Heart right ventricle (tissue), 16 donors: ENCODE measurements at regions not wholly inside any gene's neighbourhood (a gene's known extent, or its start where the extent isn't known, plus 50 kb on each side); places are given as distances from the start of the nearest gene placed in this dataset.

ENCODE experiments used
- ATAC-seq, 8 donors: fragments of 200-7000 bp; cut with Tn5 transposase; one replicate each; pipeline ENCODE4 v1.9.1; 2020; ENCODE audit warnings: mild to moderate bottlenecking in 8 of 8, moderate library complexity in 8 of 8, moderate number of reproducible peaks in 1 of 8
- DNase-seq, 2 donors: peaks; one replicate each; pipeline ENCODE4 v3.0.0-alpha.2; 2020
- H3K27ac ChIP-seq, 10 donors: fragments of 200-600 bp; sonication (generic) in 2 of 10; one replicate each; pipeline versions ENCODE4 v1.5.0 to v1.8.0; 2020 to 2022; ENCODE audit warnings: mild to moderate bottlenecking in 3 of 10
- H3K27me3 ChIP-seq, 7 donors: fragments of 200-600 bp; one replicate each; pipeline ENCODE4 v1.8.0; 2021 to 2022; ENCODE audit warnings: mild to moderate bottlenecking in 2 of 7
- H3K36me3 ChIP-seq, 9 donors: fragments of 200-600 bp; sonication (generic) in 1 of 9; one replicate each; pipeline versions ENCODE4 v1.5.0 to v1.8.0; 2020 to 2022; ENCODE audit warnings: mild to moderate bottlenecking in 2 of 9
- H3K4me1 ChIP-seq, 9 donors: fragments of 200-600 bp; sonication (generic) in 1 of 9; one replicate each; pipeline versions ENCODE4 v1.5.0 to v1.8.0; 2020 to 2022; ENCODE audit warnings: mild to moderate bottlenecking in 4 of 9
- H3K4me3 ChIP-seq, 10 donors: fragments of 200-600 bp; sonication (generic) in 2 of 10; one replicate each; pipeline versions ENCODE4 v1.5.0 to v1.8.0; 2020 to 2022; ENCODE audit warnings: mild to moderate bottlenecking in 7 of 10, moderate library complexity in 2 of 10
- H3K9me3 ChIP-seq, 11 donors: fragments of 200-600 bp in 10 of 11; sonication (generic) in 2 of 11; one replicate each; pipeline versions ENCODE4 v1.5.0 to v1.8.0; 2013 to 2022; ENCODE audit warnings: mild to moderate bottlenecking in 2 of 11, control low read depth in 1 of 11, moderate library complexity in 1 of 11
- CTCF ChIP-seq, 9 donors: fragments of 200-600 bp; sonication (generic) in 2 of 9; IDR thresholded peaks; one replicate each; pipeline versions ENCODE4 v1.5.0 to v1.8.0; 2021 to 2022; ENCODE audit warnings: antibody characterized with exemption in 9 of 9, mild to moderate bottlenecking in 5 of 9, moderate library complexity in 1 of 9
- WGBS, 2 donors: extraction: QIAGEN DNeasy Blood & Tissue Kit; methylation state at CpG; one replicate each; pipeline ENCODE4 v1.1.7; 2013; ENCODE audit warnings: inconsistent platforms in 1 of 2; 5-methylcytosine and 5-hydroxymethylcytosine counted together
- intact Hi-C, 10 donors: fragments of 100-400 bp; cut with DNase I; formaldehyde crosslinking; loops; one replicate each; pipeline versions ENCODE4 v1.11.1 to v1.14.2; 2022
- donor health status: Arrhythmogenic right ventricular cardiomyopathy.
- donor health status: ischemic (EF 13 %, LVEDD 7.1; RV severe dilation, severe dysfunction).
- donor health status: healthy with polysubstance abuse.
- donor health status: DM: no; HTN: yes; CAD: no.
- donor health status: DM: no; HTN: no; CAD: no.
- donor health status: ischemic (EF 25% LVEDD 6.9; RV normal size, moderate dysfunction).
- donor health status: ischemic (EF 25% LVEDD 5.7; RV mildly dilated, moderate dysfunction).
- donor health status: healthy.
- donor health status: DM: yes; HTN: yes; CAD: no.
- donor health status: Ischemic cardiomyopathy.
- donor health status: ischemic (EF 35%, LVEDD 5.7; RV mildly dilated, moderate dysfunction).
- donor health status: nonischemic (EF 11% LVEDD 7.7; RV severe dilation, severe dysfunction).
- donor health status: DM: yes; HTN: yes; CAD: no.
- donor health status: PGD.
- donor health status: ischemic (EF 29% LVEDD 5.4; RV normal size, mild dysfunction).
- donor health status: nonischemic (EF 23%, LVEDD 6.1; RV moderate dilation, normal function).

GRCh38 chr4:106753426-106753825 lies 282.7 kb downstream of the DKK2 start:
- H3K36me3 ChIP-seq: no peaks in the 10 kb centered on the region
- H3K9me3 ChIP-seq: peaks cover 0 to 12% (median 4%) of the 10 kb centered on the region in 11 donors
- no peaks in the 10 kb centered on the region for H3K4me1 ChIP-seq
- ATAC-seq (no peak), DNase-seq (no peak)
- H3K27ac ChIP-seq: no peak overlapping the region
- no peaks in the 10 kb centered on the region for H3K27me3 ChIP-seq
- no peak for TF ChIP-seq CTCF (IDR thresholded peaks at IDR 0.05)
- intact Hi-C loops: no loop called here
- WGBS, 2 donors: 33 to 37% methylated on average over 3 of the region's 3 CpGs
- no peak overlapping the region for H3K4me3 ChIP-seq

- Histone ChIP-seq H3K4me3 (no peak overlapping the region), H3K4me1 (no peaks in the 10 kb centered on the region), H3K27ac (no peak overlapping the region), H3K36me3 (no peaks in the 10 kb centered on the region), H3K9me3 (peaks cover 0 to 6% (median 1%) of the 10 kb centered on the region in 11 donors), H3K27me3 (no peaks in the 10 kb centered on the region)
- no peak for TF ChIP-seq CTCF (IDR thresholded peaks at IDR 0.05)
- DNase-seq: no peak
- no peak for ATAC-seq
- intact Hi-C loops: no loop called here
These were observed 289.7 kb downstream of the DKK2 start for GRCh38 chr4:106746451-106746850.

- Histone ChIP-seq H3K4me1 (no peaks in the 10 kb centered on the region), H3K36me3 (no peaks in the 10 kb centered on the region), H3K27ac (no peak overlapping the region), H3K27me3 (no peaks in the 10 kb centered on the region), H3K4me3 (no peak overlapping the region), H3K9me3 (no peaks in the 10 kb centered on the region)
- TF ChIP-seq CTCF (IDR thresholded peaks at IDR 0.05): no peak
- intact Hi-C loops: no loop called here
- ATAC-seq: no peak
- WGBS, 2 donors: 45% methylated on average over 5 of the region's 5 CpGs
- no peak for DNase-seq
These were observed 298.0 kb downstream of the DKK2 start for GRCh38 chr4:106738121-106738520.

- Histone ChIP-seq H3K27ac (no peak overlapping the region), H3K9me3 (peaks cover 0 to 9% (median 0%) of the 10 kb centered on the region in 11 donors), H3K36me3 (no peaks in the 10 kb centered on the region), H3K4me3 (no peak overlapping the region), H3K4me1 (no peaks in the 10 kb centered on the region), H3K27me3 (no peaks in the 10 kb centered on the region)
- TF ChIP-seq CTCF (IDR thresholded peaks at IDR 0.05): no peak
- intact Hi-C loops: no loop called here
- 57 to 78% methylated on average over 1 of the region's 1 CpG for WGBS, 2 donors
- ATAC-seq (no peak), DNase-seq (no peak)
These were observed 317.6 kb downstream of the DKK2 start for GRCh38 chr4:106718548-106718947.

GRCh38 chr4:106717091-106717490 lies 319.0 kb downstream of the DKK2 start:
- H3K4me3 ChIP-seq: no peak overlapping the region
- TF ChIP-seq CTCF (IDR thresholded peaks at IDR 0.05): no peak
- no peaks in the 10 kb centered on the region for H3K36me3 ChIP-seq
- peaks cover 0 to 4% (median 0%) of the 10 kb centered on the region in 11 donors for H3K9me3 ChIP-seq
- intact Hi-C loops: no loop called here
- DNase-seq (no peak), ATAC-seq (no peak)
- 83% methylated on average over 4 of the region's 4 CpGs for WGBS, 2 donors
- H3K4me1 ChIP-seq: no peaks in the 10 kb centered on the region
- H3K27ac ChIP-seq: no peak overlapping the region
- no peaks in the 10 kb centered on the region for H3K27me3 ChIP-seq
